ENCODE measurements at regions not wholly inside any gene's neighbourhood (a gene's known extent, or its start where the extent isn't known, plus 50 kb on each side); places are given as distances from the start of the nearest gene placed in this dataset.

DNA sequence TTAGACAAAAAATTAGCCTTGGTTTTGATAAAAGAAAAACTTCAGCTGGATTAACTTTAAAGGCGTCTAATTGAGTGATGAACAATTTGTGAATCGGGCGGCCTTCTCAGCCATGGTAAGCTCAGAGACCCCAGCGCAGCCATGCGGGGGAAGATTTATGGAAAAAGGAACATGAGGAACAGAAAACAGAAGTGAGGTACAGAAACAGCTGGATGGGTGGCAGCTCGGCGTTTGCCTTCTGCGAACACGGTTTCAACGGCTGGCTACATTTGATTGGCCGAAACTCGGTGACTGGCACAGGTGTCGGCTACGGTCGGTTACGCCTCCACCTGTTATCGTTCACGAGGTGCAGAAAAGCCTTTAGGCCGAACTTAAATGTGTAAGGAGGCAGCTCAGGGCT lies 401.4 kb upstream of the FAT1 start:
- TF ChIP-seq, protein P1, sequence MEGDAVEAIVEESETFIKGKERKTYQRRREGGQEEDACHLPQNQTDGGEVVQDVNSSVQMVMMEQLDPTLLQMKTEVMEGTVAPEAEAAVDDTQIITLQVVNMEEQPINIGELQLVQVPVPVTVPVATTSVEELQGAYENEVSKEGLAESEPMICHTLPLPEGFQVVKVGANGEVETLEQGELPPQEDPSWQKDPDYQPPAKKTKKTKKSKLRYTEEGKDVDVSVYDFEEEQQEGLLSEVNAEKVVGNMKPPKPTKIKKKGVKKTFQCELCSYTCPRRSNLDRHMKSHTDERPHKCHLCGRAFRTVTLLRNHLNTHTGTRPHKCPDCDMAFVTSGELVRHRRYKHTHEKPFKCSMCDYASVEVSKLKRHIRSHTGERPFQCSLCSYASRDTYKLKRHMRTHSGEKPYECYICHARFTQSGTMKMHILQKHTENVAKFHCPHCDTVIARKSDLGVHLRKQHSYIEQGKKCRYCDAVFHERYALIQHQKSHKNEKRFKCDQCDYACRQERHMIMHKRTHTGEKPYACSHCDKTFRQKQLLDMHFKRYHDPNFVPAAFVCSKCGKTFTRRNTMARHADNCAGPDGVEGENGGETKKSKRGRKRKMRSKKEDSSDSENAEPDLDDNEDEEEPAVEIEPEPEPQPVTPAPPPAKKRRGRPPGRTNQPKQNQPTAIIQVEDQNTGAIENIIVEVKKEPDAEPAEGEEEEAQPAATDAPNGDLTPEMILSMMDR (IDR thresholded peaks at IDR 0.05) = no peak
- TF ChIP-seq POLR2A (IDR thresholded peaks at IDR 0.05) (no peak), POLR2AphosphoS5 (IDR thresholded peaks at IDR 0.05) (no peak)
